Muscle layer of colon (tissue), 2 donors: ENCODE measurements at regions not wholly inside any gene's neighbourhood (a gene's known extent, or its start where the extent isn't known, plus 50 kb on each side); places are given as distances from the start of the nearest gene placed in this dataset.

Experiments used
- H3K27ac ChIP-seq: one replicate; pipeline ENCODE4 v1.7.0; 2013; ENCODE audit warnings: low read depth, mild to moderate bottlenecking, low read length, moderate library complexity
- H3K27me3 ChIP-seq, 2 donors: one replicate each; pipeline ENCODE4 v1.7.0; 2013; ENCODE audit warnings: low read length in 2 of 2, mild to moderate bottlenecking in 2 of 2; ENCODE audit not compliant: insufficient read depth in 2 of 2, control insufficient read depth in 1 of 2
- H3K36me3 ChIP-seq: one replicate; pipeline ENCODE4 v1.7.0; 2013; ENCODE audit warnings: mild to moderate bottlenecking, low read length; ENCODE audit not compliant: insufficient read depth
- H3K4me1 ChIP-seq: one replicate; pipeline ENCODE4 v1.7.0; 2013; ENCODE audit warnings: mild to moderate bottlenecking, low read length; ENCODE audit not compliant: insufficient read depth
- H3K4me3 ChIP-seq, 2 donors: one replicate each; pipeline ENCODE4 v1.7.0; 2013; ENCODE audit warnings: low read length in 2 of 2, low read depth in 1 of 2, mild to moderate bottlenecking in 1 of 2, moderate library complexity in 1 of 2
- H3K9ac ChIP-seq: one replicate; pipeline ENCODE4 v1.7.0; 2013; ENCODE audit warnings: low read length
- H3K9me3 ChIP-seq: one replicate; pipeline ENCODE4 v1.7.0; 2013; ENCODE audit warnings: mild to moderate bottlenecking, low read length
- donor health status: abdominal sarcoma.
- donor health status: Adenocarcinoma of cecum.

DNA sequence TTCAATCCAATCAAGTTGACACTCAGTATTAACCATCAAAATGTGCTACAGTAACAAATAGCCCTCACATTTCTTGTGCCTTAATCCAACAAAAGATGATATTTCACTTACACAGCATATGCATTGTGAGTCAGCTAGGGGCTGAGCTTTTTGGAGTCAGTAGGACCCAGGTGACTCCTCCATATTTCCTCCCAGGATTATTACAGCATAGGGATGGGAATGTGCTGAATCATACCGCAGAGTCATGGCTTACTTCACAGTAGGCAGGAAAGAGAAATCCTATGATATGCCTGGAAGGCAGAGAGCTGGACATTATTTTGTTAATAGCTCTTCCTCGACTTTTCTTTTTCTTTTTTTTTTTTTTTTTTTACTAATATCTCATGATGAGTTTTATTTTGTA is 153.3 kb downstream of the TMEM182 start:
- no peak overlapping the region for H3K27ac ChIP-seq
- no peak overlapping the region for H3K4me3 ChIP-seq
- H3K27me3 ChIP-seq = no peaks in the 10 kb centered on the region
- no peaks in the 10 kb centered on the region for H3K9me3 ChIP-seq
- no peaks in the 10 kb centered on the region for H3K4me1 ChIP-seq
- no peaks in the 10 kb centered on the region for H3K36me3 ChIP-seq
- no peak overlapping the region for H3K9ac ChIP-seq

DNA sequence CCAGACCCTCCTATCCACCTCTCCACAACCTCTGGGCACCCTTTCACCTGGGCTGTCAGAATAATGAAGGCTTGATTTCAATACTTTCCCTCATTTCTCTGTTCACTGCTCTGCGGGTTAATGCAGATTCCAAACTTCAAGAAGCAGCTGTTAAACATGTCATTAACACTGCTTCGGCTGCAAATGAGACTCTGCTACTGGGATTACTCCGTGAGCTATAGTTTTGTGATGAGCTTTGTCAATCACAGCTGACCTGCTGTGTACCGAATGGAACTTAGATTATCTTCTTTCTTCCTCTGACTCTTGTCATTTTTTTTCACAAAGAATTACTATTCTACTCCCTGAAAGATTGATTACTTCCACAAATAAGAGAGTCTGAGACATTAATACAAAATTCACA is 160.5 kb downstream of the TMEM182 start:
- H3K4me1 ChIP-seq = peaks cover 2% of the 10 kb centered on the region
- no peaks in the 10 kb centered on the region for H3K36me3 ChIP-seq
- no peaks in the 10 kb centered on the region for H3K27me3 ChIP-seq
- H3K9me3 ChIP-seq = no peaks in the 10 kb centered on the region
- H3K9ac ChIP-seq = no peak overlapping the region
- H3K4me3 ChIP-seq = no peak overlapping the region
- H3K27ac ChIP-seq = no peak overlapping the region

DNA sequence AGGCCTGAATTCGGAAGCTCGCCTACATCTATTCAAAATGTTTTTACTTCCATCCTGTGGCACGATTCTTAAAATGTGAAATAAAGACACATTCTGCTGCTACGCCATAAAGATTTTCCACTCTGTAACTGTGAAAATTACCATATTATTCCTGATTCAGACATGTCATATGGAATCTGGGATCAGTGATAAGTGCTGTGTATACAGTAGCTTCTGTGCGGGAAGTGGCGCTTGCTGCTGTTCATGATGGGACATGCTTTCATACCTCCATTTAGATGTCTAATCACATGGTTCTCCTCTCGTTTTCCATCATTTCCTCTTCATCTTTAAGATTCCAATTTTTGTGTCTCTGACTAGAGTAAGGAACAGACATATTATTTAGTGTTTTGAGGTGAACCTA is 163.2 kb downstream of the TMEM182 start:
- Histone ChIP-seq H3K9me3 (no peaks in the 10 kb centered on the region), H3K9ac (no peak overlapping the region), H3K36me3 (no peaks in the 10 kb centered on the region), H3K4me1 (peaks cover 22% of the 10 kb centered on the region), H3K27me3 (no peaks in the 10 kb centered on the region), H3K4me3 (no peak overlapping the region), H3K27ac (no peak overlapping the region)

DNA sequence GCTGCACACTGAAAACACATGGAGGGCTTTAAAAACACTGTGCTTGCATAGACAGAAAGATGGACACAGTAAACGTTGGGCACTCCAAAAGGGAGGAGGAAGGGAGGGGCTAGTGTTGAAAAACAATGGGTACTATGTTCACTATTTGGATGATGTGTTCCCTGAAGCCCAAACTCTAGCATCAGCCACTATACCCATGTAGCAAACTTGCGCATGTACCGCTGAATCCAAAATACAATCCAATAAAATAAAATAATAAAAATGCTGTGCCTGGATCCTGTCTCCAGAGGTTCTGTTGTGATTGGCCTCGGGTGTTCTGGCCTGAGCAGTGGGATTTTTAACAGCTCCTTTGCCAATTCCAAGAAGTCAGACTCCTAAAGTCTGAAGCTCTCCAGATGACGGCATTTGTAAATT is 166.0 kb downstream of the TMEM182 start:
- no peak overlapping the region for H3K4me3 ChIP-seq
- no peak overlapping the region for H3K9ac ChIP-seq
- H3K27me3 ChIP-seq = no peaks in the 10 kb centered on the region
- no peaks in the 10 kb centered on the region for H3K36me3 ChIP-seq
- H3K9me3 ChIP-seq = no peaks in the 10 kb centered on the region
- H3K27ac ChIP-seq = peak overlapping the region; percentile 46
- H3K4me1 ChIP-seq = peaks cover 22% of the 10 kb centered on the region

DNA sequence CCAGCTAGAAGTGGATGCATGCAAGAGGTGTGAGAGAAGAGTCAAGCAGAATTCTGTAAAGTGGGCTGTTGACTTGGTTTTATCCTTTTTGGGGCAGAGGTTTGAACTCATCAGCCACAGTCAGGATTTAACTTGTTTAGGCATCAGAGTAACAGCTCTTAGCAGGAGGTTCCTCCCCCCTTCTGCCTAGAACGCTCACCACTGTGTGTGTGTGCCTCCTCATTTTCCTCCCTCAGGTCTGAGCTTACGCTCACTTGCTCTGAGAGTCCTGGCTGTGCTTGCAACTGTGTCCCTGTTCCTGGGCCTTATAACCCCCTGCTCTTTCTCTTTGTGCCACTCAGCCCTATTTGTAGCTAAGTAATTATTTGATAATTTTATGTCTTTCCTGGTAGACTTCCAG is 167.9 kb downstream of the TMEM182 start:
- no peaks in the 10 kb centered on the region for H3K9me3 ChIP-seq
- H3K9ac ChIP-seq = no peak overlapping the region
- peaks cover 22% of the 10 kb centered on the region for H3K4me1 ChIP-seq
- no peaks in the 10 kb centered on the region for H3K27me3 ChIP-seq
- no peak overlapping the region for H3K4me3 ChIP-seq
- H3K36me3 ChIP-seq = no peaks in the 10 kb centered on the region
- H3K27ac ChIP-seq = no peak overlapping the region

DNA sequence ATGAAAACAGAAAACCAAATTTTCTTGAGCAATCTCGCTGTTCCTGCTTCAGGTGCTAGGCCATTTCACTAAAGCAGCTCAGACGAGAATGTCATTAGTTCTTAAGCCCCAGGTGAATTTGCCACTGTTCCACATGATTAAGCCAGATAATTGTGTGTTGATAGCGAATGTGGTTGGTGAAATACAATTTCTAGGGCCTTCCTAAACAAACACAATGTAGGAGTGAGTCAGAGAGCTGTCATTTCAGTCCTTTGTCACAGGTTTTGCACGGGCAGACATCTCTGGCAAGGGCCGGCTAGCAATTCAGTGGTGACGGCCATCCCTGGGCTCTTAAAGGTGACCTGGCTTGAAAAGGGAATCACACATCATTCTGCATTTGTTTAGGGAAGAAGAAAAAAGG is 170.7 kb downstream of the TMEM182 start:
- Histone ChIP-seq H3K27ac (no peak overlapping the region), H3K9me3 (no peaks in the 10 kb centered on the region), H3K4me1 (peaks cover 19% of the 10 kb centered on the region), H3K27me3 (no peaks in the 10 kb centered on the region), H3K4me3 (no peak overlapping the region), H3K36me3 (no peaks in the 10 kb centered on the region), H3K9ac (no peak overlapping the region)

DNA sequence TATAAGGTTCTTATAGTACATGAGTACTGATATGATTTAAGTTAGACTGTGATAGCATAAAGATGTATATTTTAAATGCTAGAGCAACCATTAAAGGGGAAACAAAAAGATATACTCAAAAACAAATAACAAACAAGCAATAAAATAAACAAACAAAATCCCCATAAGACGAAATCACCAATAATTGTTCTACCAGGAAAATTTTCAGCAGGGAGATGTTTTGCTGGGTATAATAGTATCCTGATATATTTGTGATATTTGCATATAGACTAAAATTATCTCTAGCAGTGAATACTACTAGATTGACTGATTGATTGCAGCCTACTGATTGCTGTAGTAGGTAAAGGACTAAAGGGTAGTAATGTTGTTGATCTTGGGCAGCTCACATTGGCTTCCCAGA is 177.4 kb downstream of the TMEM182 start:
- H3K9ac ChIP-seq = no peak overlapping the region

DNA sequence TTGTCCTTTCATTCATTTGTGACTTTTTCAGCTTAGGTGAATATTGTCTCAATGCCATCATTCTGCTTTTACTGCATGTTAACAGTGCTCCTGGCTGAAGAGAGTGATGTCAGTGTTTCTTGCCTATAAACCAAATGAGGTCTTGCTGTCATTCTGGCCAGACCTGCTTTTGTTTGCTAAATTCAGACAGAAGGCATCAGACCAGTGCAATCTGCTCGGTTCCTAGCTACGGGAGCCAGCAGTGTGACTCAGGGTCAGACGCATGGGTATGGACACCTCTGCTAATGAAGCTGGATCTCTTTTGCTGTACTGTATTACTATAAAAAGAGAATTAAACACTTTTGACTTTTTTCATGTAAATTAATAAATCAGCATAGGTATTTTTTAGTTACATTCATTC is 178.9 kb downstream of the TMEM182 start:
- Histone ChIP-seq H3K27ac (no peak overlapping the region), H3K4me3 (no peak overlapping the region), H3K9ac (no peak overlapping the region), H3K36me3 (no peaks in the 10 kb centered on the region), H3K27me3 (no peaks in the 10 kb centered on the region), H3K9me3 (no peaks in the 10 kb centered on the region), H3K4me1 (no peaks in the 10 kb centered on the region)

More for the DNA sequence above, 177.4 kb downstream of the TMEM182 start:
- no peaks in the 10 kb centered on the region for H3K36me3 ChIP-seq
- H3K27ac ChIP-seq = no peak overlapping the region
- no peak overlapping the region for H3K4me3 ChIP-seq
- no peaks in the 10 kb centered on the region for H3K27me3 ChIP-seq
- H3K9me3 ChIP-seq = no peaks in the 10 kb centered on the region
- H3K4me1 ChIP-seq = no peaks in the 10 kb centered on the region

DNA sequence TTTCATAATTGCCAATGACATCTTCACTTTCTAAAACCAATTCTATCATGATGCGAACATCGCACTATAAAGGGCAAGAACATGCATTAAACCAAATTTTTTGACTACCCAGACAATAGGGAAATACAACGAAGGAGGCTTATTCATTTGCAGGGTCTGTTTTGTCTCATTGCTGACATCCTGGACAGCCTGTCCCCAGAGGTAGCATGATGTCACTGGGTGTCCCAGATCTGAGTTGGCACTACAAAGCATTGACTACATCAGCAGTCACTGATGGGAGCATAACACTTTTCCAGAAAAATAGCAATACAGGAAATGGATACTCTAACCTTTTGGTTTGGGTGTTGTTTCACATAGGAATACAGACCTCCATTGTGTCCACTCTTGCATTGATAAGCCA is 180.3 kb downstream of the TMEM182 start:
- Histone ChIP-seq H3K36me3 (no peaks in the 10 kb centered on the region), H3K9ac (no peak overlapping the region), H3K9me3 (no peaks in the 10 kb centered on the region), H3K4me1 (no peaks in the 10 kb centered on the region), H3K4me3 (no peak overlapping the region), H3K27me3 (no peaks in the 10 kb centered on the region), H3K27ac (no peak overlapping the region)

DNA sequence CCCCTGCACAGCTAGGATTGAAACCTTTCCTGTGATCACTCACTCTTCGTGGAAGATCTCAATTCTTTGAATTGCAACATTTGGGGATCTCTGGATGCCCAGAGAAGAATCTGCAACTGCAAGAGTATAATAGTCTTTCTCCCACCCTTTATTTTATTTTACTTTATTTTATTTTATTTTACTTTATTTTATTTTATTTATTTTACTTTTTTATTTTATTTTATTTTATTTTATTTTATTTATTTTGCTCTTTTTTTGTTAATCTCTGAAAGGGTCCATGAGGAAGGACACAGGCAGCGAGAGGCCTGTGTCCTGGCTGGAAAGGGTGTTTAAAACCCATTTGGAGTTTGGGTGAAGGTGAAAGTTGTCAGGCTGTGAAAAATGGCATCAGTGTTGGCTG is 181.4 kb downstream of the TMEM182 start:
- no peak overlapping the region for H3K9ac ChIP-seq
- H3K4me3 ChIP-seq = no peak overlapping the region
- no peaks in the 10 kb centered on the region for H3K27me3 ChIP-seq
- H3K36me3 ChIP-seq = no peaks in the 10 kb centered on the region
- H3K27ac ChIP-seq = no peak overlapping the region
- H3K4me1 ChIP-seq = no peaks in the 10 kb centered on the region
- H3K9me3 ChIP-seq = no peaks in the 10 kb centered on the region

DNA sequence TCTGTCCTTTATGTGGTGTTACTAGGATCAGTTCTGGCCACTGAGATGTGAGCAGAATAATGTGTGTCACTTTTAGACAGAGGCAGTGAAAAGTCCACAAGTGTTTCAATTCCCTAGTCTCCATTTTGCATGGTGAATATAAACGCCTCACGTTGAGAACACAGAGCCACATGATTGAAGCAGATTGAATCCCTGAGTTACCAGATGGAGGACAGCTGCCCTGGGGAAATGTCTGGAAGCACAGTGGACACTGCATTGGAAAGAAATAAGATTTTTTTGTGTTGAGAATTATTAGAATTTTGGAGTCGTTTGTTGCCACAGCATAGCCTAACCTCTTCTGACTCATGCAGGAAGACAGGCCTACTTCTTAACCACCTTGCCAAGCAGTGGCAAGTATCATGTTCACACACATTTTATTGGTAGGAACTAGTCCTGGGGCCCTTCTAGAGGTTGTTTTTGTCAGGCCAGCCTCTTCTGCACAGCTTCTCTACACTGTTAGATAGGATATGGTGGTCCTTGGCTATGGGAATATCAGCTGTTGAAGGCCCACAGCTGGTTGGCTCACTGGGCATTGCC is 188.6 kb downstream of the TMEM182 start:
- H3K36me3 ChIP-seq = no peaks in the 10 kb centered on the region
- H3K27ac ChIP-seq = no peak overlapping the region
- H3K9me3 ChIP-seq = no peaks in the 10 kb centered on the region
- H3K27me3 ChIP-seq = no peaks in the 10 kb centered on the region
- no peak overlapping the region for H3K4me3 ChIP-seq
- H3K4me1 ChIP-seq = no peaks in the 10 kb centered on the region
- no peak overlapping the region for H3K9ac ChIP-seq

DNA sequence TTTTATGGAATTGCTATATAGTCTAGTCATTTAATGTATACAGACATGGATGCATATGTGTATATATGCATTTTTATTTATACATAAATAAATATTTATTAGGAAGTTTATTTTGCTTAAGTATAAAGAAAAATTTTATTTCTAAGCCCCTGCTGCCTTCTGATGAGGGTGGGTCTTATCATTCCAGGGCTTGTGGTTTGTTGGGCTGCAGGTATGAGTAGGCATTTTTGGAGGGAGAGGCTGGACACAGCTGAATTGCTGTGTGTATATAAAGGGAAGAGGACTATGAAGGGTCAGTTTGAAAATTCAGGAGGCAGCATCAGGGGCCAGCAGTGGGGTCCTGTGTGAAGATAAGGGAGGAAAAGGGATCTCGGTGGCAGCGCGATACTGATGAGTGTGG is 189.4 kb downstream of the TMEM182 start:
- Histone ChIP-seq H3K4me3 (no peak overlapping the region), H3K36me3 (no peaks in the 10 kb centered on the region), H3K27me3 (no peaks in the 10 kb centered on the region), H3K9me3 (no peaks in the 10 kb centered on the region), H3K27ac (no peak overlapping the region), H3K4me1 (no peaks in the 10 kb centered on the region), H3K9ac (no peak overlapping the region)
